ENCODE measurements at regions not wholly inside any gene's neighbourhood (a gene's known extent, or its start where the extent isn't known, plus 50 kb on each side); places are given as distances from the start of the nearest gene placed in this dataset.

- Histone ChIP-seq H3K4me2 (ENCODE audit: control insufficient read depth, extremely low read depth, insufficient read depth, low read depth, low read length) (no peak overlapping the region), H3K27me3 (ENCODE audit: control insufficient read depth, extremely low read depth, insufficient read depth, low read length) (peaks cover 3% of the 10 kb centered on the region), H3K9me1 (ENCODE audit: control insufficient read depth, extremely low read depth, insufficient read depth, low read length) (no peaks in the 10 kb centered on the region), H3K27ac (ENCODE audit: control insufficient read depth, insufficient read depth, low read length) (no peak overlapping the region), H2AFZ (ENCODE audit: control insufficient read depth, low read length) (no peak overlapping the region), H3K4me1 (ENCODE audit: control insufficient read depth, extremely low read depth, insufficient read depth, low read length) (no peaks in the 10 kb centered on the region), H4K20me1 (ENCODE audit: control insufficient read depth, extremely low read depth, insufficient read depth, low read length) (no peaks in the 10 kb centered on the region), H3K9me3 (ENCODE audit: control insufficient read depth, low read depth, low read length) (no peaks in the 10 kb centered on the region), H3K9ac (ENCODE audit: control insufficient read depth, extremely low read depth, insufficient read depth, low read length) (no peak overlapping the region), H3K36me3 (ENCODE audit: control insufficient read depth in 2 of 2, extremely low read depth in 1 of 2, insufficient read depth in 2 of 2, low read length in 2 of 2) (no peaks in the 10 kb centered on the region), H3K4me3 (ENCODE audit: control insufficient read depth in 2 of 3, extremely low read depth in 1 of 3, insufficient read depth in 2 of 3, low read depth in 1 of 3, low read length in 3 of 3) (no peak overlapping the region), H3K79me2 (ENCODE audit: control insufficient read depth, insufficient read depth, low read length) (no peaks in the 10 kb centered on the region)
- dilution Hi-C loops (cut with MboI; ENCODE audit: extremely low pct_ligation_motif_present, low sequenced_read_pairs) = no loop called here
- DNase-seq (ENCODE audit: low read depth, low spot score) (no peak), FAIRE-seq (no peak)
- TF ChIP-seq CTCF (optimal IDR thresholded peaks at IDR 0.05 in 1 of 3, IDR thresholded peaks at IDR 0.05 in 1 of 3, conservative IDR thresholded peaks at IDR 0.05 in 1 of 3; ENCODE audit: extremely low read depth in 1 of 3, insufficient read depth in 2 of 3, low read length in 3 of 3) (no peak), EZH2 (IDR thresholded peaks at IDR 0.05; ENCODE audit: low read length) (no peak)
Measured at GRCh38 chr10:123555616-123556015, 110.5 kb upstream of the GPR26 start.

- dilution Hi-C loops (cut with MboI; ENCODE audit: extremely low pct_ligation_motif_present, low sequenced_read_pairs) = no loop called here
- Histone ChIP-seq H3K27me3 (ENCODE audit: control insufficient read depth, extremely low read depth, insufficient read depth, low read length) (no peaks in the 10 kb centered on the region), H4K20me1 (ENCODE audit: control insufficient read depth, extremely low read depth, insufficient read depth, low read length) (no peaks in the 10 kb centered on the region), H3K4me3 (ENCODE audit: control insufficient read depth in 2 of 3, extremely low read depth in 1 of 3, insufficient read depth in 2 of 3, low read depth in 1 of 3, low read length in 3 of 3) (no peak overlapping the region), H3K4me1 (ENCODE audit: control insufficient read depth, extremely low read depth, insufficient read depth, low read length) (no peaks in the 10 kb centered on the region), H3K9me1 (ENCODE audit: control insufficient read depth, extremely low read depth, insufficient read depth, low read length) (no peaks in the 10 kb centered on the region), H3K9ac (ENCODE audit: control insufficient read depth, extremely low read depth, insufficient read depth, low read length) (no peak overlapping the region), H3K79me2 (ENCODE audit: control insufficient read depth, insufficient read depth, low read length) (no peaks in the 10 kb centered on the region), H3K27ac (ENCODE audit: control insufficient read depth, insufficient read depth, low read length) (no peak overlapping the region), H2AFZ (ENCODE audit: control insufficient read depth, low read length) (no peak overlapping the region), H3K4me2 (ENCODE audit: control insufficient read depth, extremely low read depth, insufficient read depth, low read depth, low read length) (no peak overlapping the region), H3K36me3 (ENCODE audit: control insufficient read depth in 2 of 2, extremely low read depth in 1 of 2, insufficient read depth in 2 of 2, low read length in 2 of 2) (no peaks in the 10 kb centered on the region), H3K9me3 (ENCODE audit: control insufficient read depth, low read depth, low read length) (no peaks in the 10 kb centered on the region)
- no peak for FAIRE-seq
- TF ChIP-seq CTCF (optimal IDR thresholded peaks at IDR 0.05 in 1 of 3, IDR thresholded peaks at IDR 0.05 in 1 of 3, conservative IDR thresholded peaks at IDR 0.05 in 1 of 3; ENCODE audit: extremely low read depth in 1 of 3, insufficient read depth in 2 of 3, low read length in 3 of 3) = no peak
- no peak for TF ChIP-seq EZH2 (IDR thresholded peaks at IDR 0.05; ENCODE audit: low read length)
- DNase-seq (ENCODE audit: low read depth, low spot score) = no peak
Measured at GRCh38 chr10:123556049-123556448, 110.1 kb upstream of the GPR26 start.
